HG03097 (cell line): ENCODE measurements at regions not wholly inside any gene's neighbourhood (a gene's known extent, or its start where the extent isn't known, plus 50 kb on each side); places are given as distances from the start of the nearest gene placed in this dataset.

ENCODE experiments used
- ATAC-seq: cut with Tn5 transposase; IDR thresholded peaks from one replicate; pipeline ENCODE4 v1.9.1; 2021; ENCODE audit not compliant: unreplicated experiment, low FRiP score

DNA sequence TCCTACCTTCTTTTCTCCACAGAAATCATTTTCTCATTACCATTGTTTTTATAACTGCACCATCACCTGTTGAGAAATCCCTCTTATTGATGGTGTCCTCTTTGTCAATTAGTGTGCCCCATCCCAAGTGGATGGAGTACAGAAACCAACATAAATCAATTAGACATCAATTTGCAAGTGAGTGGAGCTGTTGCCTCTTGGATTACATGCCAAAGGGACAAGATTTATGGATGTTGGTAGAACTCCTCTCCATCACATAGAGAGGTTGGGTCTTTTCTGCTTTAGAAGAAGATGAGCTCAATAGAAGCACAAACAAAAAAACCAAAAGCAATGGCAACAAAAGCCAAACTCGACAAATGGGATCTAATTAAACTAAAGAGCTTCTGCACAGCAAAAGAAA, 973.5 kb downstream of the CDH11 start:
- ATAC-seq, result no peak

DNA sequence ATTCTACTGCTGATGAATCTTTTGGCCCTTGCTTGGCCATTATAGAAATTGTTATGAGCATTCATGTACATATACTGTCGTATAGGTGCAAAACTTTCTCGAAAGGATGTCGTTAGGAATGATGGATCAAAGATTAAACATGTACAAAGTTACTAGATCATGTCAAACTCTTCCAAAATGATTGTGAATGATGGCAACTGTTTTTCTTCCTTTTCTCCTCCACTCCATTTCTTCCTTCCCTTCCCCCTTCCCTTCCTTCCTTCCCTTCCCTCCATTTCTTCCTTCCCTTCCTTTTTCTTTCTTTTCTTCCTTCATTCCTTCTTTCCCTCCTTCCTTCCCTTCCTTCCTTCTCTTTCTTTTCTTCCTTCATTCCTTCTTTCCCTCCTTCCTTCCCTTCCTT, 973.9 kb downstream of the CDH11 start:
- no peak for ATAC-seq

DNA sequence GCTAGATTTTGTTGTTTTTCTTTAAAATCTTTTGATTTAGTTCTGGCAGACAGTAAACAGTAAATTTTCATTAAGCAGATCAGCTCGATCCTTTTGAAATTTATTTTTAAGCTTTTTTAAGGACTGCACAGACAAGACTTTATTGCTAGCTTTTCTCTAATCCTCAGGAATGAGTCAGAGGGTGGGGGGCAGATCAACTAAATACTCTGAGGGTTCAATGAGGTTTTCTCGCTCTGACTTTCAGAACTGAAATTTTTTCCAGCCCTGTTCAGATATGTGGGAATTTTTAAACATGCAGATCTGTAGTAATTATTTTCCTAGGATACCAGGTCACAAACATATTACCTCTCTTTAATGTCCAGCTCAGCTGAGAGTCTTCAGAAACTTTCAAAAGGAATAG, 977.2 kb downstream of the CDH11 start:
- ATAC-seq, result no peak

DNA sequence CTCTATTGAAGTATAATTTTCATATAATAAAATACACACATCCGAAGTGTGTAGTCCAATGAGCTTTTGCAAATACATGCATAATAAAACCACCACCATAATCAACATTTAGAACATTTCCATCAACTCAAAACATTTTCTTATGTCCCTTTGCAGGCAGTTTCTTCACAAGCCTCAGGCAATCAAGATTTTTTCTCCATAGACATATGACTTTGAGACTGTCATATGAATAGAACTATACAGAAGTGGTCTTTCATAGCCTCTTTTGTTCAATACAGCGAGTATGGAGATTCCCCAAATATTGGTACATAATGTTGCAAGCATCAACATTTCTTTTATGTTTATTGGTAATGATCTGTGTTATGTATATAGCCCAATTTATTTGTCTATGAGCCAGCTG, 983.2 kb downstream of the CDH11 start:
- ATAC-seq, result no peak

DNA sequence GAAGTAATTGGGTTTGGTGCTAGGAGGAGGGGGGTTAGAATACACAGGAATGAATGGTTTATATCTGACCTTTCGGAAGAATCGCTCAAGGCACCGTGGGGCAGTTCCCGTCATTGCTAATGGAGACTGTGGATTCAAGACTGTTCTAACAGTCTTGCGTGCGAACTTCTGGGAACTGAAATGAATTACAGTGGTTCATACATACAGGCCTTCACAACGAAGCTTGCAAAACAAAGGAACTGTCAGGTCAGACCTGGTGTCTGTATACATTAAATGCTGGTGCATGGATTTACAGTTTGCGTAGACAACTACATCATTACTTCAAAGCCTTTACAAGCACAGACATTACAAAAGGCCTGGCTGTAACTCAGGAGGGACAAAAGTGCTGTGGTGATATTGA, 983.9 kb downstream of the CDH11 start:
- ATAC-seq, result no peak

DNA sequence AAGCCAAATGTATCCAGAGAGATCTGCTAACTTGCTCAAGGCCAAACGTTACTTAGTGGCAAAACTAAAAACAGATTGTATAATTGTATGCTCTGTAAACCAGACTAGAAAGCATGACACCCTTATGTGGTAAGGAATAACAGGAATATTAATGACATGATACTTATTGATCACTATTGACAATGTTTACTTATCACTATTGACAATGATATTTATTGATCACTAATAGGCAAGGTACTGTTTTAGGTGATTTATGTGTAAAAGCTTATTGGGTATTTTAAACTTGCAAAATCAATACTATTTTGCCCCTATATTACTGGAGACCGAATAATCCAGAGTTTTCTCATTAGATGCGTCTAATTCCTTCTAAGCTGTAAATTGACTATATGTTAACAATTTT, 985.1 kb downstream of the CDH11 start:
- no peak for ATAC-seq

DNA sequence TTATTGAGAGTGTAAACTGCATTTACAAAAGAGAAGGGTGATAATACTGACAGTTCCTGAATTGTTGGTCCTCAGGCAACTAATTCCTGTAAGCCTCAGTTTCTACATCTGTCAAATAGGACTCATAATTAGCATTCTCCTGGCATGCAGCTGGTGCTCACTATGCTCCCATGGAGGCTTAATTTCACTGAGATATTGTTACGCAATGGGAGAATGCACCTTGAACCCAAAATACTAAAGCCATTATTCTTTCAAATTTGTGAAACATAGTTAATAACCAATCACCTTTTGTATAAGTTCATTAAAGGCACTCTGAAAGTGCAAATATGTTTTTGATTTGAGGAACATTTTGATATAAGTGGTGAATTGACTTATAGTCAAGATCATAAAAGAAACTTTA, 985.5 kb downstream of the CDH11 start:
- no peak for ATAC-seq

DNA sequence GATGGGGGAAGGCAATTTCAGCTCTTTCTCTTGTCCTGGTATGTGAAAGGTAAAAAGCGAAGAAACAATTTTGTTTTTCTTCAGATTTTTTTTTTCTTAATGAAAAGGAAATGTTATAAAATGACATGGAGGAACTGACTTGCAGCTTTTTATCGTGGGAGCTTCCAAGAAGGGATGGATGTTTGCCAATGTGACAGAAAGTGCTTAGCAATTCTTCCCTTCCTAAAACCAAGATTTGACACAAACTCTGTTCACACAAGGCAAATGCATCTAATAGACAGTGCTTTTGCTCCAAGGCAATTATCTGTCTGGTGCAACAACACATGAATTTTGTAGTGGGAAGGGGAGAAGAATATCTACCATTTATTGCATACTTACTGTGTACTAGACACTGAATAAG, 988.5 kb downstream of the CDH11 start:
- no peak for ATAC-seq

DNA sequence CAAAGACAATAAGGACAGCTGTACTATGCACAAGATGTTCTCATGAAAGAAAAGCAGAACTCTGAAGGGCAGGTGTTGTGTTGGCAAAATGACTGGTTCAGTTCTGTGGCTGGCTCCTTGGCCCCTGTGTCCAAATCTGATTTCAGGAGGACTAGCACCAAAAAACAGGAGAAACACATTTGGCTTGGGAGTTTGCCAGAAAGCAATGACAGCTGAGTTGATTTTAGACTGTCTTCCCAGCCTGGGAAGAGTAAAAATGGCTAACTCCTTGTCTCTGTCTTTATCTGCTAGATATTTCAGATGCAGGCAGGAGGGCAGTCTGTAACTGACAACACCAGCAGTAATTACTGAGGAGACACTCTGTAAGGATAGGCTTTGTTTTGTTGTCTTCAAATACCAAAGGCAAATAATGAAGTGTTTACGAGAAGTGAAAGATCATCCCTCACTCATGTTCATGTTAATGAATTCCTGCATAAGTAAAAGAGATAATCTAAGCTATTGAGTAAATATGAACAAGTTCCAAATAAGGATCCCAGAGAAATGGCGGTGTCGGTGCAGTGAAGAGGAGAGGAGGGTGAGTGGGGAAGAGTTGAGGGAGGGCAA, 989.0 kb downstream of the CDH11 start:
- no peak for ATAC-seq

DNA sequence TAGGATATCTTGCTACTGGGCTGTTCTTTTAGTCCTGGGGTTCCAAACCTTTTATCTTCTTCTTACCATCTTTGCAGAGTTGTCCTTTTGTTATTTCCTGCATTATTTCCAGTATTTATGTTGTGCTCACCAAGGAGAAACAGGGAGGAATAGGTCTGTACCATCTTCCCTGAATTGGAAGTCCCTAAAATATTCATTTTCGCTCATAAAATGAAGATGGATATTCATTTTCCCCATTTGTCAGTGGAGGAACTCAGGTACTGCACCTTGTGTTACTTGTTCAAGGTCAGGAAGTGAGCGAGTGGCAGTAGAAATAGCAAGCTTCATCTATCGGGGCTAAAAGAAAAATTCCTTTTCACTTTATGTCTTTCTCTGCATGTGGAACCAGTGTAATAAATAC, 989.7 kb downstream of the CDH11 start:
- no peak for ATAC-seq

DNA sequence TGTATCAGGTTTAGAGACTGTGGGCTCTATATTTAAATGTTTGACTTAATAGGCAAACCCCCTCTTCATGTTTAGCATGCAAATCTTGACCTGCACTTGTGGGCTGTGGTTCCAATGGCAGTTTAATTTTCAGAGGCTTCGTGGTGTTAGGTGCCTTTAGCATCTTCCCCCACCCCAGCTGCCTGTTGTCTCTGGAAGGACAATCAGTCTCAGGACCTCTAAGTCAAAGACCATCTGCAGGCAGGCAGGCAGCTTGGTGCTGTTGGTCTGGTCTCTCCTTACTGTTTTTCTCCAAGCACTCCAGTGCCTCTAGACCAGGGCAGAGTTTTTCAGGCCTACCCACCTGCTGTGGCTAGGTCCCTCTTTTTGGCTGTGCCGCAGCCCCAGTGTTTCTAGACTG, 990.4 kb downstream of the CDH11 start:
- no peak for ATAC-seq

DNA sequence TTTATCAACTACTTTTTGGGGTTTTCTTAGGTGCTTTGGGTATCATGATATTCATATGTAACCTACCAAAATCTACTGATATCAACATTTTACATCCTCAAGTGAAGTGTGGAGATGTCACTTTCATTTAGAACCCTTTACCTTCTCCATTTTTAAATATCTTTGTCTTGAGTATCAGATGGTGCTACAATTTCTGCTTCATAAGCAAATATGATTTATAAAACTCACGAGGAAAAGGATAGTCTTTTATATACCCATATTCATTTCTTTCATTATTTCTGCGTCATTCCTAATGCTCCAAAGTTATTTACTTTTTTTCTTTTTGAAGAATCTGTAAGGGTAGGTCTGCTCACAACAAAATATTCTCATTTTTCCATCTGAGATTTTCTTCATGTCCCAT, 991.7 kb downstream of the CDH11 start:
- no peak for ATAC-seq

DNA sequence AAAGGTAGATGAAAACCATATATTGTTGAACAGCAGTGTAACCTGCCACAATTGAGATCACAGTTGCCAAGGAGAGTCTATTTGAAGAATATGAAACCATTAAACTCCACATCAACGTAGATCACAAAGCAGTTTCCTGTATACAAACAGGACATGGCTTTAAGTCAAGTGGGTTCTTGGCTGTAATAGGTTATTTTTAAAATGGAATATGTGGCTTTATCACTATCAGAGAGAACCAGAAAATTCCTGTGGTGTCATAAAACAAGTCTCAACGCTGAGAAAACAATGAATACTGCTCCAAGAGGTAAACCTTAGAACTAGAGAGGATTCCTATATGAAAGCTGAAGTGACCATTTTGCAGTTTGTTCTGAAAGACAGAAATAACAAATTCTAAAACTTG, 999.7 kb downstream of the CDH11 start:
- no peak for ATAC-seq

DNA sequence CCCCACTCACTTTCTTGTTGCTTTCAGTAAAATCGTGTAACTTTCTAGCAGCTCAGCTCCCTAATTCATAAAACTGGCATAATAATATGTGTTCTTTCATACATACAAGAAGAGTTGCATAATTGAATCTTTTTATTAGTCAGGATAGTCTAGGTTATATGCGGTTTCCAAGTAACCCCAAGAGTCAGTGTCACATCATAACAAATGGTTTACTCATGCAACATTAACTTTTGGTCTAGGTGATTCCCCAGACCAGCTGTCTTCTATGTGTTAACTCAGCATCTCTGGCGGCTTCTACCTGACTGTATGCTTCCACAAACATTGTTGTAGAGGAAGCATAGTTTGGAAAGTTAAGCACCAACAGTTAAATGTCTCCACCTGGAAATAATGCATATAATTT, 1000.4 kb downstream of the CDH11 start:
- no peak for ATAC-seq

DNA sequence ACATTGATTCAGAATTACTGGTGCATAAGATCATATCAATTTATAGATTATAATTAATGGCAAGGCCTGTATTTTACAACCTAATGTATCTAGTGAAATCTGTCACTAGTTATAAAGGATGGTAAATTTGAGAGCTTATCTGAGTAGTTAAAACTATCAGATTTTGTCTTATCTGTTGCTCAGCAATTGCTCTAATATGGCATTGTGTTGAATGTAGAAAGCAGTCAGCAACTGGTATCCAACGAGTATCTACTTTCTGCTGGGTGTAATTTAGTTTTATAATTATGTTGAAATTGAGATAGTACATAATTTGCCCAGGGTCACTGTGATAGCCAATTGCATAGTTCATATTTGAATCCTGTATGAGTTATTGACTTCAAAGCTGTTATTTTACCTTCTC, 1005.7 kb downstream of the CDH11 start:
- ATAC-seq, result no peak

DNA sequence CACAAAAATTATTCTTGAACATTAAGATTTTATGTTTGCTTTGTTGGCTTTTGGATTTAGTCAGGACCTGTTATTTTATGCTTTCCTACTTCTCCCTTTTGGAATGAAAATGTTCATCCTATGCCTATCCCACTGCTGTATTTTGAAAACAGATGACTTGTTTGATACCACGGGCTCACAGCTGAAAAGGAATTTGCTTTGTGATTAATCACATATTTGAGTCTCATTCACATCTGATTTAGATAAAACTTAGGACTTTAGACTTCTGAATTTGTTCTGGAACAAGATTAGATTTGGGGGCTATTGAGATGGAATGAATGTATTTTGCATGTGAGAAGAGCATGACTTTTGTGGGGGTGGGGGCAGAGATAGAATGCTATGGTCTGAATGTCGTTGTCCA, 1012.6 kb downstream of the CDH11 start:
- ATAC-seq, result no peak

DNA sequence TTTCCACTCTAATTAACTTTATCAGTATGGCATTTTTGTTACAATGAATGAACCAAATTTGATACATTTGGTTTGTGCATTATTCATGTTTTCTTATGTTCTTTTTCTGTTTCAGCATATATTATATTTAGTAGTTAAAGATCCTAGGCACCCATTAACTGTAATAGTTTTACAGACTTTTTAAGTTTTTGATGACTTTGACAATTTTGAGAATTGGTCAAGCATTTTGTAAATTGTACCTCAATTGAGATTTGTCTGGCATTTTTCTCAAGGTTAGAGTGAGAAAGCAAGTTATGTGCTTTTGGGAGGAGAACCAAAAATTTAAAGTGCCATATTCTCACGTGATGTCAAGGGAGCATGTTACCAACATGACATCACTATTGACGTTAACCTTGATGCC, 1019.2 kb downstream of the CDH11 start:
- ATAC-seq, result no peak

DNA sequence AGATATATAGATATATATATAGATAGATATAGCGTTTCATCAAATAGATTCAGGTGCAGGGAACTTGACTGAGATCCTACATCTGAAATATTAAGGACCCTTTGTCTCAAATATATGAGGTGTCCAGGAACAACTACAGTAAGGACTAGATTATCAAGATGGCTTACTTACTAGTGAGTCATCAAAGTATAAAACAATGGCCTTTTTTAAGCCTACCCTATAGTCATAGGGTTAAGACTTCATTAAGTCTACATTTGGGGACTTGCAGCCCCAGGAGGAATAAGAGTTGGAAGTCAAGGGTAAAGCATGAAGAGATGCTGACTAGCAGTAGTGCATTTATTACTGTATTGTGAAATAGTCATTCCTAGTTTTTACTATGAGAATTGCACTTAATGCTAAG, 1023.4 kb downstream of the CDH11 start:
- ATAC-seq, result no peak

DNA sequence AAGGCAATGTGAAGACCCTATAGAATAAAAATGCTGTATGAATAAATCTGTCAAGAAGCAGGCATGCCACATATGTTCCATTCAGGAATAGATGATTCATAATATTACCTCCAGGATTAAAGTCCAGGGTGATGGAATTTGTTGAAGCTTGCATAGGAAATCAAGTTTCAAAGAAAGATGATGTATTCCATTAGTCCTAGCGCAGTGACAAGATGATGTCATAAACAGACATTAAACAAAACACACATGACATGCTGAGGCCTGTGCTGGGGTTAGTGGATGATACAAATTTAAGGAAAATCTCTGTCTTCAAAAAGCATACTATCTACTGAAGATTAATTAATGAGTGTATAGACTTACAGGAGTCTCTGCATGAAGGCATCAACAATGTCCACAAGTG, 1025.2 kb downstream of the CDH11 start:
- ATAC-seq, result no peak

DNA sequence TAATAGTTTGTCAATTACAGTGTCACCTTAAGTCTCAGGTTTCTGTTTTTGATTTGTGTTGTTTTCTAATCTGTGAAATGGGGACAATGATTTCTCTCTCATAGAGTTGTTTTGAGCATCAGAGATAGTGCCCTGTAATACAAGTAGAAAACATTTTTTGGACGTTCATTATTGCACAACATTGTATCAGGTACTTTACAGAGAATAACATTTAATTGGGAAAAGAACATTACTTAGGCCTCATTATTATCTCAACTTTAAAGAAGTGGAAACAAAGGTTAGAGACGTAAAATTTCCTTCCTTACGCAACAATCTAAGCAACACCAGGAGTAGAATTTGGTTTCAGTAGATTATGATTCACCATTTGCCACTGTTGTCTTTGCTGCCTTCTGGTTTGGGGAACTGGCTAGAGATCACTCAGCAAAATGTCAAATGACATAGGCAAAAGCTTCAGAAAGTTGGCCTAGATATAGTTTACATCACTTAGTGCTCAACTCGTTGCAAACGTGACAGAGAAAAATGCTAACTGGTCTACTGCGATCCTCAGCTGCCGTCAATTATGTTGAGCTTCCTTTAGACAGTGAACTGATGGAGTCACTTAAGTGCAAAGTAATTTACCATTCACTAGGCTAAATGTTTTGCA, 1026.8 kb downstream of the CDH11 start:
- ATAC-seq, result no peak

DNA sequence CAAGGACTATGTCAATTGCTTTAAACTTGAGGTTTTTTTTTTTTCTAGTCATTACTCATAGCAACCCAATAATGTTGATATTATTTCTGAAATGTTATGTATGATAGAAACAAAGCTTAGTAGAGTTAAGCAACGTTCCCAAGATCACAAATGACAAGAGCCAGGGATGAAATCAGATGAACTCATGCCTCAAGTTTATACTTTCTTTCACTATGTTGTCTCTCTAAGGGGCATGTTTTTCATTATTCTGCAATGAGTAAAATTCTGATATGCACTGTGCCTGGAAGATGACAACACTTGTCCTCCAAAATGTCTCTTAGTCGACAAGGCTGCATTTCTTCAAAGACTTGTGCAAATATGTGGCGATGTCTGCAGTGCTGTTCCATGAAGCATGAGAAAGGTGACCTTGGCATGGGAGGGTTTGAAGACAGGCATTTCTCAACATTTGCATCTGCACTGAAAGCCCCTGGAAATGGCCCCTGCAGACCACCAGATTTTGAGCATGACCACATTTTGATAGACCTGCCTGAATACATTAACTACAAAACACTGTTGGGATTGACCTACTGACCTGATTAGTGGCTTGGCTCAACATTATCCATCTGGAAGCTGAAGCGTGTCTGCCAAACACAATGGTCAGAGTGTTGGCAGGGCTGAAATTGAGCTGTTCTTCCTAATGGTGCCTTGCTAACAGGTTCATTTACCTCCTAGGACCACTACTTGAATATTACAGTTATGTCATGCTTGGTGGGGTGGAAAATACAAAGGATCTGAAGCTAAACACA, 1027.5 kb downstream of the CDH11 start:
- no peak for ATAC-seq

DNA sequence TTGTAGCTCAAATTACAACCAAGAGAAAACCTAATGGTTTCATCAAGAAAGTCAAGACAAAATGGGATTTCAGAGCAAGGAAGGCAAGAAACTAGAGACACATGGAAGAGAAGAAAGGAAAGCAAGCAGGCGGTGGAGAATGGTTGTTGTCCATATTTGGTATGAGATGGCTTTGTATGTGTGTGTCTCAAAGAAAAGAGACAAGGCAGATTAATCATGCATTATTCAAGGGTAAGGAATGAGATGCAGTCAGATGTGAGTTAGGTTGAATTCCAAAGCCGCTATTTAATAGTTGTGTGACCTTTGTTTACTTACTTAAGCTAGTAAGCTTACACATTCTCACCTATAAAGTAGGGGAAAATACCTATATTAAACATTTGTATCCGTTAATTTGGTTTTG, 1029.6 kb downstream of the CDH11 start:
- ATAC-seq, result no peak
